Keratinocyte (primary cell): ENCODE measurements at regions not wholly inside any gene's neighbourhood (a gene's known extent, or its start where the extent isn't known, plus 50 kb on each side); places are given as distances from the start of the nearest gene placed in this dataset.

ENCODE experiments used
- DNase-seq: peaks from one replicate; pipeline ENCODE4 v3.0.0-alpha.2; 2011; ENCODE audit warnings: low read depth, missing footprints, low spot score
- FAIRE-seq: peaks from 2 replicates; lab custom pipeline; 2011; peaks lifted over from hg19 to GRCh38; lab: Jason Lieb, UNC
- H2AFZ ChIP-seq: 2 replicates; pipeline ENCODE4 v1.6.0; 2012; ENCODE audit warnings: low read length, control low read depth, inconsistent platforms; ENCODE audit not compliant: control insufficient read depth
- H3K27ac ChIP-seq: 2 replicates; pipeline ENCODE4 v1.5.1; 2011; ENCODE audit warnings: low read length; ENCODE audit not compliant: control insufficient read depth, insufficient read depth
- H3K27me3 ChIP-seq: 3 replicates; pipeline ENCODE4 v1.6.0; 2011; ENCODE audit warnings: low read length; ENCODE audit not compliant: control insufficient read depth, insufficient read depth; ENCODE audit errors: extremely low read depth
- H3K36me3 ChIP-seq, 2 experiments: 2 replicates in 1 of 2; 3 replicates in 1 of 2; pipeline ENCODE4 v1.5.1; 2011; ENCODE audit warnings: low read length in 2 of 2, mild to moderate bottlenecking in 1 of 2; ENCODE audit not compliant: control insufficient read depth in 2 of 2, insufficient read depth in 2 of 2; ENCODE audit errors: extremely low read depth in 1 of 2
- H3K4me1 ChIP-seq: 3 replicates; pipeline ENCODE4 v1.5.1; 2011; ENCODE audit warnings: low read length; ENCODE audit not compliant: control insufficient read depth, insufficient read depth; ENCODE audit errors: extremely low read depth
- H3K4me2 ChIP-seq: 3 replicates; pipeline ENCODE4 v1.6.0; 2011; ENCODE audit warnings: low read depth, low read length; ENCODE audit not compliant: control insufficient read depth, insufficient read depth; ENCODE audit errors: extremely low read depth
- H3K4me3 ChIP-seq, 3 experiments: fragments of 200-600 bp in 1 of 3; sonication (generic) in 1 of 3; 2 replicates in 2 of 3; 3 replicates in 1 of 3; pipeline ENCODE4 v1.5.1; 2011 to 2016; ENCODE audit warnings: low read length in 3 of 3, mild to moderate bottlenecking in 3 of 3, control low read depth in 2 of 3, inconsistent platforms in 1 of 3, low read depth in 1 of 3, mixed read lengths in 1 of 3, mixed run types in 1 of 3, moderate library complexity in 1 of 3; ENCODE audit not compliant: control insufficient read depth in 2 of 3, insufficient read depth in 2 of 3; ENCODE audit errors: extremely low read depth in 1 of 3
- H3K79me2 ChIP-seq: 2 replicates; pipeline ENCODE4 v1.6.0; 2012; ENCODE audit warnings: low read length; ENCODE audit not compliant: control insufficient read depth, insufficient read depth
- H3K9ac ChIP-seq: 3 replicates; pipeline ENCODE4 v1.6.0; 2011; ENCODE audit warnings: low read length; ENCODE audit not compliant: control insufficient read depth, insufficient read depth; ENCODE audit errors: extremely low read depth
- H3K9me1 ChIP-seq: 3 replicates; pipeline ENCODE4 v1.6.0; 2011; ENCODE audit warnings: low read length; ENCODE audit not compliant: control insufficient read depth, insufficient read depth; ENCODE audit errors: extremely low read depth
- H3K9me3 ChIP-seq: 2 replicates; pipeline ENCODE4 v1.5.1; 2012; ENCODE audit warnings: low read depth, low read length; ENCODE audit not compliant: control insufficient read depth
- H4K20me1 ChIP-seq: 3 replicates; pipeline ENCODE4 v1.6.0; 2011; ENCODE audit warnings: low read length; ENCODE audit not compliant: control insufficient read depth, insufficient read depth; ENCODE audit errors: extremely low read depth
- EZH2 ChIP-seq: IDR thresholded peaks from one replicate; pipeline ENCODE4 v1.6.1; 2012; ENCODE audit warnings: inconsistent platforms, mild to moderate bottlenecking, low read length, moderate library complexity
- dilution Hi-C: fragments of 300-500 bp; cut with MboI; formaldehyde crosslinking; loops from one replicate; pipeline ENCODE4 v1.7.0; 2020; ENCODE audit warnings: low sequenced_read_pairs; ENCODE audit not compliant: extremely low pct_ligation_motif_present
- TF ChIP-seq, protein P1 (sequence below), 3 experiments: IDR thresholded peaks in 1 of 3; conservative IDR thresholded peaks in 1 of 3; optimal IDR thresholded peaks in 1 of 3; 2 replicates in 2 of 3; 3 replicates in 1 of 3; pipeline versions ENCODE3 to v1.5.1; 2011; ENCODE audit warnings: low read length in 3 of 3, mild to moderate bottlenecking in 3 of 3, moderate library complexity in 2 of 3, control low read depth in 1 of 3, inconsistent platforms in 1 of 3; ENCODE audit not compliant: insufficient read depth in 2 of 3; ENCODE audit errors: extremely low read depth in 1 of 3

DNA sequence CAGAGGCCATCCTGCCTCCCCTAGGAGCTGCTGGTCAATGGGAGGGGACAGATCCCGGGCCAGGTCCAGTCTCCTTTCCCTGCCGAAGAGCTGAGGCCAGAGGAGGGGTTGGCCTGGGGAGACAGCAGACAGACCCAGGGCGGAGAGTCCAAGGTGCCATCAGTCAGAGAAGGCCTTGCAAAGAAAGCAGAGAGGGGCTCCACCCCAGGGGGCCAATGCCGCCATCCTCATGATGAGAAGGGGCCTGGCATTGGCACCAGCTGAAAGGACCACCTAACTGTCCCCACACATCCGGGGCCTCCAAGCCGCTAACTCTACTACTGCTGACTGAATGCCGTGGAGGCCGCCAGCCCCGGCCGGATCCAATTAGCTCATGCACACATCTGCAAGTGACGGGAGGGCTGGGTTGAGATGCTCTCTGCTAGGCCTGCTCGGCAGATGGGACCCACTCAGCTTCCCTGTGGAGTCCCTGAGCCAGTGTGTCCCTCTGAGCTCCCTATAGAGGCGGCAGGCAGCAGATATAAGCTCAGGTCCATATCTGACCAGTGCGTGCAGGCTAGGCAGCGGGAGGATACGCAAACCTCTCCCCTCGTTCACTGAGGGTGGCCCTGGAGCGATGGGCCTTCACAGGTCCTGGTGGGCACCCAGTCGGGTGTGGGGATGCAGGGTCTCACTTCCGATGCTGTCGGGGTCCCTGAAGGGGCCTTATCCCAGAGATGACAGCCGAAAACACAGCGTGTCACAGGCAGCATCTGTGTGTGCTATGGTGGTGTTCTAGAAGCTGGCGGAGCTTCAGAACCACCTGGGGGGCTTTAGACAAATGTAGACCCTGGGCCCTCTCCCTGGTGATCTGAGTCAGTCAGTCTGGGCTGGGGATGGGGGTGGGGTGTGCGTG is 183.9 kb downstream of the CTTN start:
- Histone ChIP-seq H3K27ac (no peak overlapping the region), H3K9ac (no peak overlapping the region), H3K9me3 (peaks cover 10% of the 10 kb centered on the region), H2AFZ (no peak overlapping the region), H3K9me1 (no peaks in the 10 kb centered on the region), H3K4me3 (no peak overlapping the region), H4K20me1 (no peaks in the 10 kb centered on the region), H3K4me1 (no peaks in the 10 kb centered on the region), H3K4me2 (no peak overlapping the region), H3K79me2 (no peaks in the 10 kb centered on the region), H3K36me3 (no peaks in the 10 kb centered on the region), H3K27me3 (no peaks in the 10 kb centered on the region)
- dilution Hi-C loops, result no loop called here
- TF ChIP-seq, protein P1, sequence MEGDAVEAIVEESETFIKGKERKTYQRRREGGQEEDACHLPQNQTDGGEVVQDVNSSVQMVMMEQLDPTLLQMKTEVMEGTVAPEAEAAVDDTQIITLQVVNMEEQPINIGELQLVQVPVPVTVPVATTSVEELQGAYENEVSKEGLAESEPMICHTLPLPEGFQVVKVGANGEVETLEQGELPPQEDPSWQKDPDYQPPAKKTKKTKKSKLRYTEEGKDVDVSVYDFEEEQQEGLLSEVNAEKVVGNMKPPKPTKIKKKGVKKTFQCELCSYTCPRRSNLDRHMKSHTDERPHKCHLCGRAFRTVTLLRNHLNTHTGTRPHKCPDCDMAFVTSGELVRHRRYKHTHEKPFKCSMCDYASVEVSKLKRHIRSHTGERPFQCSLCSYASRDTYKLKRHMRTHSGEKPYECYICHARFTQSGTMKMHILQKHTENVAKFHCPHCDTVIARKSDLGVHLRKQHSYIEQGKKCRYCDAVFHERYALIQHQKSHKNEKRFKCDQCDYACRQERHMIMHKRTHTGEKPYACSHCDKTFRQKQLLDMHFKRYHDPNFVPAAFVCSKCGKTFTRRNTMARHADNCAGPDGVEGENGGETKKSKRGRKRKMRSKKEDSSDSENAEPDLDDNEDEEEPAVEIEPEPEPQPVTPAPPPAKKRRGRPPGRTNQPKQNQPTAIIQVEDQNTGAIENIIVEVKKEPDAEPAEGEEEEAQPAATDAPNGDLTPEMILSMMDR (optimal IDR thresholded peaks at IDR 0.05 in 1 of 3, IDR thresholded peaks at IDR 0.05 in 1 of 3, conservative IDR thresholded peaks at IDR 0.05 in 1 of 3; ENCODE audit: extremely low read depth in 1 of 3, insufficient read depth in 2 of 3, low read length in 3 of 3), result no peak
- no peak for TF ChIP-seq EZH2
- DNase-seq, result no peak
- no peak for FAIRE-seq

DNA sequence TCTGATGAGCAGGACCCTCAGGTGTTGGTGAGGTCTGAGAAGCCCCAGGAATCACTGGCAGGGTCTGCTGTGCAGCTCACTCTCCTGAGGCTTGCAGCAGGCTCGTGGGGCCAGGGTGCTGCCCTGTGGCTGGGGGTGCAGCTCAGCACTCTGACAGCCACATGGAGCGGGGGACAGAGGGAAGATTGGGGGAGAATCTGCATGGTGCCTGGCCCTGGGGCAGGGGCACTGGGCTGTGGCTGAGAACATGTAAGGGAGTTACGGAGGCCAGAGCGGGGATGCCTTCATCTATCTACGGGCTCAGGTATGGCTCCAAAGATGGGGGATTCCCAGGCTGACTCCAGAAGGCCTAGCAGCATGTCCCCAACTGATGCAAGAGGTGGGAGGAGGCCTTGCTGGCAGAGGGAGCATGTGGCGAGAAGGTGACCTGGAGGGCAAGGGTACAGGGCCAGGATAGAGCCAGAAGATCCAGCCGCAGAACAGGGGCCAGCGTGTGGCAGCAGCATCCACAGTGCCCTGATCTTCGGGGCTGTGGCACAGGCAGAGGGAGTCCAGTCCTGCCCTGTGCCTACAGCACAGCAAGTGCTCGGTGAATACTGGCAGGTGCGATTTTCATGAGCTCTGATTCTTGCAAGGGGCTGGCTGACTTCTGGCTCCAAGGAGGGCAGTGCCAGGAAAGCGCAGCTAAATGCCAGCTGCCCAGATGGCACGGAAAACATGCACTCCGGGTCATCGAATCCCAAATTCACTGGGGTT is 184.7 kb downstream of the CTTN start:
- no peak overlapping the region for H3K4me3 ChIP-seq
- H3K4me2 ChIP-seq, result no peak overlapping the region
- peaks cover 7% of the 10 kb centered on the region for H3K9me3 ChIP-seq
- no peaks in the 10 kb centered on the region for H3K27me3 ChIP-seq
- dilution Hi-C loops, result no loop called here
- no peaks in the 10 kb centered on the region for H3K4me1 ChIP-seq
- H4K20me1 ChIP-seq, result no peaks in the 10 kb centered on the region
- H3K9ac ChIP-seq, result no peak overlapping the region
- DNase-seq, result no peak
- no peak overlapping the region for H2AFZ ChIP-seq
- no peak overlapping the region for H3K27ac ChIP-seq
- no peak for FAIRE-seq
- H3K36me3 ChIP-seq, result no peaks in the 10 kb centered on the region
- no peaks in the 10 kb centered on the region for H3K9me1 ChIP-seq
- H3K79me2 ChIP-seq, result no peaks in the 10 kb centered on the region
- no peak for TF ChIP-seq EZH2
- TF ChIP-seq, protein P1 (optimal IDR thresholded peaks at IDR 0.05 in 1 of 3, IDR thresholded peaks at IDR 0.05 in 1 of 3, conservative IDR thresholded peaks at IDR 0.05 in 1 of 3; ENCODE audit: extremely low read depth in 1 of 3, insufficient read depth in 2 of 3, low read length in 3 of 3), result no peak
